ENCODE measurements at regions not wholly inside any gene's neighbourhood (a gene's known extent, or its start where the extent isn't known, plus 50 kb on each side); places are given as distances from the start of the nearest gene placed in this dataset.

DNA sequence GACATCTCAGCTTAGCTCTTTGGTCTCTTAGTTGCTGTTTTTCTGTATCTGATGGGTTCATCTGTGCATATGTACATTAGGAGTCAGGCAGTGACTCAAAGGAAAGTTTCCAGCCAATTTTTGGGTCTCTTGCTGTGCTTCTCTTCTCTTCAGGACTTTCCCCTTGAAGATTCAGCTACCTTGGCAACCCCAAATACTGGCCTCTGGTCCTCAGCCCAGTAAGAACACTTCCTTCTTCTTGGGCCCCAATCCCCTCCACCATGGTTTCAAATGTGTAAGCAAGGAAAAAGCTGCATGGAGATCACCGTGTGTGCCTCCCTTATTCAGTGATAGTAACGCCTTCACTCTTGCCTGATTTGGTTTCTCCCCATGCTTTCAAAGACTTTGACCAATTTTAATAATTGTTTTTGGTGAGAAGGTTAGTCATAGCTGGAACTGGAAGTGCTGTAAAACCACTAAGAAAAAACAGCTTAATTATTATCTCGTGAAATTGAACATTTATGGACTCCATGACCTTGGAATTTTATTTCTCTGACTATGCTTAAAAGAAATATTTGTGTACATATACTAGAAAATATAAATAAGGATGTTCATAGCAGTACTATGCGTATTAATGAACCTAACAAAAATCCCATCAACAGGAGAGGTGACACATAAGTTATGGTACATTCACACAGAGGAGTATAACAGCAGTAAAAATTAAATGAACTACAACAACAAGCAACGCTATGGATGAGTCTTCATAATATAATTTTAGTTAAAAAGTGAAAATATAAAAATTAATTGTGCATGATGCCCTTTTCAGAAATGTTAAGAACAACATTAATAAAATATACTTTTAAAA is 125.3 kb upstream of the BCL6 start:
- no peak for DNase-seq (ENCODE audit: low read depth in 2 of 2)
- H3K4me3 ChIP-seq (replicated peaks in 1 of 2; ENCODE audit: low read depth in 2 of 2, low read length in 2 of 2) = no peak overlapping the region
- TF ChIP-seq, protein P1, sequence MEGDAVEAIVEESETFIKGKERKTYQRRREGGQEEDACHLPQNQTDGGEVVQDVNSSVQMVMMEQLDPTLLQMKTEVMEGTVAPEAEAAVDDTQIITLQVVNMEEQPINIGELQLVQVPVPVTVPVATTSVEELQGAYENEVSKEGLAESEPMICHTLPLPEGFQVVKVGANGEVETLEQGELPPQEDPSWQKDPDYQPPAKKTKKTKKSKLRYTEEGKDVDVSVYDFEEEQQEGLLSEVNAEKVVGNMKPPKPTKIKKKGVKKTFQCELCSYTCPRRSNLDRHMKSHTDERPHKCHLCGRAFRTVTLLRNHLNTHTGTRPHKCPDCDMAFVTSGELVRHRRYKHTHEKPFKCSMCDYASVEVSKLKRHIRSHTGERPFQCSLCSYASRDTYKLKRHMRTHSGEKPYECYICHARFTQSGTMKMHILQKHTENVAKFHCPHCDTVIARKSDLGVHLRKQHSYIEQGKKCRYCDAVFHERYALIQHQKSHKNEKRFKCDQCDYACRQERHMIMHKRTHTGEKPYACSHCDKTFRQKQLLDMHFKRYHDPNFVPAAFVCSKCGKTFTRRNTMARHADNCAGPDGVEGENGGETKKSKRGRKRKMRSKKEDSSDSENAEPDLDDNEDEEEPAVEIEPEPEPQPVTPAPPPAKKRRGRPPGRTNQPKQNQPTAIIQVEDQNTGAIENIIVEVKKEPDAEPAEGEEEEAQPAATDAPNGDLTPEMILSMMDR (IDR thresholded peaks at IDR 0.05; ENCODE audit: low read depth, low read length) = no peak

DNA sequence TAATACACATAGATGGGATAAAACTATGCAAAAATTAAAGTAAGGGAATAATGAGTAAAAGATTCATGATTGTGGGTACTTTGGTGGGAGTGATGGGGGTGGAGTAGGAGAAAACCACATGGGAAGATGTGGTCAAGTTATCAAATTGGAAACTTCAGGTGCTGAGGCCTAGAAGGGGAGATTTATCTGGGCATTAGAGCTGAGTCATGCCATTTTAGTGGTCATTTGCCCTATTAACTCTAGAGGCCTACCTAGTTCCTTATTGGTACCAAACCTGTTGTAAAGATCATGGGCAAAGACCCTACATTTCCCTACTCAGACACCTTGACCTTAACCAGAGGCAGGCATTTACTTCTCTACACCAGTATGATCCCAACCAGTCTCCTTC is 125.9 kb upstream of the BCL6 start:
- no peak overlapping the region for H3K4me3 ChIP-seq (replicated peaks in 1 of 2; ENCODE audit: low read depth in 2 of 2, low read length in 2 of 2)
- DNase-seq (ENCODE audit: low read depth in 2 of 2) = no peak
- TF ChIP-seq, protein P1 (IDR thresholded peaks at IDR 0.05; ENCODE audit: low read depth, low read length) = no peak

DNA sequence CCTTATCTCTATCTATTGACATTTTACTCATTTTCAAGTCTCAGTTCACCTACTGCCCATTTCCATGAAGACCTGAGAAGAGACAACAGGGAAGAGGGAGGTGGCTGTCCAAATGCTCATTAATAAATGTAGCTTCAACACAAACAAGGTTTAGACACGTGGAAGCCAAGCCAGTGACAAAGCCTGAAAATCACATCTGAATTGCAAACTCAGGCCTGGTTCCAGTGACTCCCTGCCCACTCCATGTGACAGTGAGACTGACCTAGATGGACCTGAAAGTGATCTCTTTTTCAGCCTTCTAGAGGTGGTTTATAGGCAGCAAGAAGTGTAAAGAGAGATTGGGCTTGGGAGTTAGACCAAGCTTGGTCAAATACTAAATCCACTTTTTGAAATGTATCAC is 126.6 kb upstream of the BCL6 start:
- TF ChIP-seq, protein P1 (IDR thresholded peaks at IDR 0.05; ENCODE audit: low read depth, low read length) = no peak
- no peak for DNase-seq (ENCODE audit: low read depth in 2 of 2)
- no peak overlapping the region for H3K4me3 ChIP-seq (replicated peaks in 1 of 2; ENCODE audit: low read depth in 2 of 2, low read length in 2 of 2)

DNA sequence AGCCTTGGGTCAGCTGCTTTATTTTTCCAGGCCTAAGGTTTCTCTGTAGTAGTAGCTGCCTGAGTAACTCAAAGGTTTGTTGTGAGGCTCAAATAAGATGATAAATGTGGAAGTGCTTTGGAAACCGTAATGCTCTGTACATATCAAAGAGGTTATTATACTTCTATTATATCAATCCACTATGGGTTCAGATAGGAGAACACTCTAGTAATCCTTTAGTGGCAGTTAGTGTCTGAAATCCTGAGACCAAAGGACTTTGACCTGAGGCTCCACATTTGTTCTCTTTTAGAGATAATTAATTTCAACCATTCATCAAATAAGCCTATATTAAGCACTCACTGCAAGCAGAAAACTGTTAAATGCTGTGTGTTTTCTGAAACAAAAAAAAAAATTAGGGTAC is 128.6 kb upstream of the BCL6 start:
- H3K4me3 ChIP-seq (replicated peaks in 1 of 2; ENCODE audit: low read depth in 2 of 2, low read length in 2 of 2) = no peak overlapping the region
- DNase-seq (ENCODE audit: low read depth in 2 of 2) = no peak
- TF ChIP-seq, protein P1 (IDR thresholded peaks at IDR 0.05; ENCODE audit: low read depth, low read length) = no peak

DNA sequence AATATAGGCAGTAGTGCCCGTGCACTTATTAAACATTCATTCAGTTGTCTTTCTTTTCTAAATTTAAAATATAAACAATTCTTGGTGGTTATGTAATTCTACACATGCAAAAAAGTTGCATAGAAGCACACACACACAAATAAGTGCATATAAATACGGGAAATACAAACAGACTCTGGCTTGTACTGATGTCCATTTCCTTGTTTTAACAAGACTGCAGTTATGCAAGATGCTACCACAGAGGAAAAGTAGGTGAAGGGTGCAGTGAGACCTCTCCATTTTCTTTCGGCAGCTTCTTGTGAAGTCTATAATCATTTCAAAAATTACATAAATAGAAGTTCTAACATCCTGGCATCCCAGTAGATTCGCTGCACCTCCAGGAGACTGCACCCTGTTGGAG is 130.6 kb upstream of the BCL6 start:
- H3K4me3 ChIP-seq (replicated peaks in 1 of 2; ENCODE audit: low read depth in 2 of 2, low read length in 2 of 2) = no peak overlapping the region
- TF ChIP-seq, protein P1 (IDR thresholded peaks at IDR 0.05; ENCODE audit: low read depth, low read length) = no peak
- DNase-seq (ENCODE audit: low read depth in 2 of 2) = no peak

DNA sequence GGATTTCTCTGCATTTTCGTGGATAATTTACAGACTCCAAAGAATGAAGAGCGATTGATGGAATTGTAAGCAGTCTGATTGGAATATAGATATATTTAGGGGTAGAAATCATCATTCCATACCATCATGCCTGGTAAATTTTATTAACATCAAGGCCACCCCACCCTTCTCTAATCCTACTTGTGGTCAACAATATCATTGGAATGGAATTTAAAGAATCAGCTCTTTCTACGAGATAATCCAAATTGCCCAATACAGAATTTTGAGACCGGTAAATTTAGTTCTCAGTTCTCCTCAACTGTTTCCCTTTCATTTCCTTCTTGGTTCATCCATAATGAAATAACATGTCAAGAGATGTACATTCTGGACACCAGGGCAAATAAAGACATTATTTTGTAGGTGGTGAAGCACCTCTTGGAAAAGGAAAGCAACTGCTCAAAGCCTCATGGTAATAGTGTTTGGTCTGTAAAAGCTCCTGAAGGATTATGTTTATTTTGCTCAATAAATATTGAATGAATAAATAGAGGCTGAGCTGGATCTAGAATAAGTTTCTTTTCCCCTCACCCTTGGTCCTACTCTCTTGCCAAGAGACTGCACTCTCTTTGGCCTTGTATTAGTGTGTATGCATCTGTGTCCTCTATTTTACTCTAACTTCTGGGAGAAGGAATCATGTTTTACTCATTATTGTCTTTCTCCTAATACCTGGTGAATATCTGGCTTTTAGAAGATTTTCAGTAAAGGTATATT is 133.7 kb upstream of the BCL6 start:
- H3K4me3 ChIP-seq (replicated peaks in 1 of 2; ENCODE audit: low read depth in 2 of 2, low read length in 2 of 2) = no peak overlapping the region
- peak; percentile 52 to 54 for DNase-seq (ENCODE audit: low read depth in 2 of 2)
- TF ChIP-seq, protein P1 (IDR thresholded peaks at IDR 0.05; ENCODE audit: low read depth, low read length) = no peak

All from cardiac fibroblast (primary cell).